HL-60/S4 treated with phorbol 12-myristate 13-acetate at 8.2 ng/mL for 4 days and 3 days (cell line): ENCODE measurements at regions not wholly inside any gene's neighbourhood (a gene's known extent, or its start where the extent isn't known, plus 50 kb on each side); places are given as distances from the start of the nearest gene placed in this dataset.

Source experiments
- in situ Hi-C: fragments of 300-500 bp; cut with MboI; formaldehyde crosslinking; loops from 2 replicates; pipeline ENCODE4 v1.15.0; 2022; ENCODE audit warnings: low sequenced_read_pairs

DNA sequence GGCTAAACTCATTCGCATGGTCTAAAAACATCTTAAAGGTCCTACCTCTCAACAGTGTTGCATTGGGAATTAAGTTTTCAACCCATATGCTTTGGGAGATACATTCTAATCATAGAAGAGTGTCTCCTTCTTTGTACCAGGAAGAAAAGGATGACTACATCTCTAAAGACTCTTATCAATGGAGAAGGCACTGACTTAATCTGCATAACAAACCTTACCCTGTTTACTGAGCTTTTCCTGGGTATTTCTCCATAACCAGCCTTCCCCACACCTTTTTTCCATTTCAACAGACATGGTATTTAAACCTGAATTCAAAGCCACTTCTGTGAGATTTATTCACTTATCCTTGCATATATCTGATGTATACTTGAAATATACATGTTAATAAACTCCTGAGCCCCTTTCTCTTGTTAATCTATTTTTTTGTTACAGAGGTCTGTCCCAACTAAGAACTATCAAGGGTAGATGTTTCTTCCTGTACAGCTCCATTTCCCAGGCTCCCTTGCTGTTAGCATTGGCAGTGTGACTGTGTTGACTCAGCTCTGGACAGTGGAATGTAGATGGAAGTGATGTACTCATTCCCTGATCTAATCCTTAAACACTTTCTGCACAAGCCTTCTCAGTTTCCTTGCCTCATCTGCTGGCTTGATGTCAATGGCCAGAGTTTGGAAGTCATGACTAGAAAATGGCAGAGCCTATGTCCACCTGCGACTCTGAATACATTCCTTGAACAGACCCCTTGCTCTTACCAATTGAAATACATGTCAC is 148.9 kb upstream of the CPEB2 start:
- in situ Hi-C loops = no loop called here

DNA sequence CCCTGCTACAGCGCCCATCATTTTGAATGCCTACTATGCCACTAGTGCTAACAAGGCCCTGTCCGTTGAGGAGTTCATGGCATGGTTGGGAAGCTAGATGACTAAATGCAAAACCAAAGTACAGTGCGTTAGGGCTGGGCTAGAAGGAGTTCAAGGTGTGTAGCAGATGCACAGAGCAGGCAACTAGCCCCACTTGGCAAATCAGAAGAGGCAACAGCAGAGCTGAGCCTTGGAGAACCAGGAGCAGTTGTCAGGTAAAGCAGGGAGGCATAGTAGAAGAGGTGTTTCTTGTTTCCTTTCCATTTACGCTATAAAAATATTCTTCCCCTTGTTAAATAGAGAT is 146.6 kb upstream of the CPEB2 start:
- in situ Hi-C loops = no loop called here

DNA sequence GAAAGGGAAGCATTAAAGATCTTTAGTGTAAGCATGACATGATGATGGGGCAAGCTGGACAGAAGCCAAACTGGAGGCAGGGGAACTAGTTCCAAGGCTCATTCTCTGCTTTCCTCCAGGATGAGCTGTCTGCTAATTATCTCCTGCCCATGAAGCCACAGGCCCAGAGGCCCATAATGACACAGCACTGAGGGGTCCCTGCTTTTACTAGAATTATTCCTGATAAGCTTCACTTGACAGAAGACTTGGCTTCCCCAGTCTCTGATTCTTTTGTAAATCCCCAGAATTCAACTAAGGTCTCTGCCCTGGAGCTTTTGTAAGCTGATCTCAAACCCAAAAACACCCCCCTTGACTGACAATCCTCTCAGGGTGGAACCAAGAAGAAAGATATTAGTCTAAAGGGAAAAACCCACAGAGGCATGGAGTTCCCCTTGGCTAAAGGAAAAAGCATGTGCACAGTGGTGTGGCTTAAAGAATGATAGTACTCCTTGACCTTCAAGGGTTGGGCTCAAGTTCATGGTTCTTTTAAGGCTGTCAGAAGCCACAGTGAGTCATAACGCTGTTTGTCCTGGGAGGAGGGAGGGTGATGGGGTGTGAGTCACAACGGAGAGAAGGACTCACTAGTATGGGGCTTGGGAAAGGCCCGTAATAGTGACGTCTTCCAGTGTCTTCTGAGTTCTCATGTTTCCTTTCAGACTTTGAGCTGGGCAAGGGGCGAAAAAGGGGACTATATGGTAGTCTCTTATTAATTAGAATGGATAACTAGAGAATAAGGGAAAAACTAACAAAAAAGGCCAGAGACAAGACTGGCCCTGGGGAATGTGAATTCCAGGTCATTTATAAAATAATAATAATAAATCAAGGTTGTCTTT is 146.0 kb upstream of the CPEB2 start:
- in situ Hi-C loops = no loop called here

DNA sequence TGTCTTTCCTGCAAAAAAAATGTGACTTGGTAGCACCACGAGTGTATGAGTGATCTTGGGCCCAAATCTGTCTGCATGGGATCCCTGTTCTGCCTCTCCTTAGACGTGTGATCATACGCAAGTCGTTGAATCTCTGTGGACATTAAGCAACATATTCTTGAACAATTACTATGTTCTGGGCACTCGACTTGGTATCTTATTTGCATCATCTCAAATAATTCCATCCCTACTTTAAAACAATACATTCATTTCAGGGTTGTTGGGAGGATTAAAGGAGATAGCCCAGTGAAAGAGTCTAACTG is 145.4 kb upstream of the CPEB2 start:
- in situ Hi-C loops = no loop called here

DNA sequence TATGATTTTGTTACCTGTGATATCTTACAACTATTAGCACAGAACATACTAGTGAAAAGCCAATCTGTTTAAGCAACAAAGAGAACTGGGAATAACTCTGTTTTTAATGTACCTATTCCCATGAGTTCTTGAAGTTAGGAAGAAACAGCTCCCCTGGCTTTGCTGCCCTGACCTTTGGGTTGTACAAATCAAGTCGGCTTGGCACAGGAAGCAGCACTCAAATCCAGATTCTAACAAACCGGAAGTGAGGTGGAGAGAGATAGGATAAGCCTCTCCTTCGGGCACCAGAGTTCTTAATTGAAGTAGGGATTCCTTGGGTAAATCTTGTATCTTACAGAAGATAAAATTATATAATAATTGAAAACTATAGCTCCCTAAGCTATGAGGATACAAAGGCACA is 144.8 kb upstream of the CPEB2 start:
- in situ Hi-C loops = no loop called here

DNA sequence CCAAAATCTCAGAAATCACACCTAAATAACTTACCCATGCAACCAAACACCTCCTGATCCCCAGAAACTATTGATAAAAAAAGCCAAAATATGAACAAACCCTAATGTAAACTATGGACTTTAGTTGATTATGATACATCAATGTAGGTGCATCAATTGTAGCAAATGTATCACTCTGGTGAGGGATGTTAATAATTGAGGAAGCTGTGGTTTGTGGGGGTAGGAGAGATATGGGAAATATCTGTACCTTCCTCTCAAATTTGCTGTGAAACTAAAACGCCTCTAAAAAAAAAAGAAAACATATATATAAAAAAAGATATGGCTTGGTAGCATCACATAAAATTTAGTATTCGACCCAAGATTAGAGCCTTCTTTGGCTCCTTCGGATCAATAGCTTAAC is 144.3 kb upstream of the CPEB2 start:
- in situ Hi-C loops = no loop called here

DNA sequence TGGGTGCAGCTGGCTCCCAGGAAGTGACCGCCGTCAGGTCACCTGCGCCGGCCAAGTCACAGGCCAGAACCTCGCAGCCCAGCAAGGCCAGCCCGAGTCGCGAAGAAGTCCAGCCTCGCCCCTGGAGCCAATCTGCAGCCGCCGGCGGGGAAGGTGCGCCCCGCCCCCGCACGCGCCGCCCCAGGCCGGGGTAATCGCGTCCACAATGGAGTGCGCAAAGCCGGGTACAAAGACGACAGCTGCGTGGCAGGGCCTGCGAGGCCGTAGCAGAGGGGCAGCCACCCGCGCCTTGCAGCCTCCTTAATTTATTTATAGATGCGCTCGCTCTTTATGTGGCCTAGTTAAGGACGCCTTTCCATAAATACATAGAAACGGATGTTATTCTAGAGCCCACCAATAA is 139.4 kb upstream of the CPEB2 start:
- in situ Hi-C loops = no loop called here

DNA sequence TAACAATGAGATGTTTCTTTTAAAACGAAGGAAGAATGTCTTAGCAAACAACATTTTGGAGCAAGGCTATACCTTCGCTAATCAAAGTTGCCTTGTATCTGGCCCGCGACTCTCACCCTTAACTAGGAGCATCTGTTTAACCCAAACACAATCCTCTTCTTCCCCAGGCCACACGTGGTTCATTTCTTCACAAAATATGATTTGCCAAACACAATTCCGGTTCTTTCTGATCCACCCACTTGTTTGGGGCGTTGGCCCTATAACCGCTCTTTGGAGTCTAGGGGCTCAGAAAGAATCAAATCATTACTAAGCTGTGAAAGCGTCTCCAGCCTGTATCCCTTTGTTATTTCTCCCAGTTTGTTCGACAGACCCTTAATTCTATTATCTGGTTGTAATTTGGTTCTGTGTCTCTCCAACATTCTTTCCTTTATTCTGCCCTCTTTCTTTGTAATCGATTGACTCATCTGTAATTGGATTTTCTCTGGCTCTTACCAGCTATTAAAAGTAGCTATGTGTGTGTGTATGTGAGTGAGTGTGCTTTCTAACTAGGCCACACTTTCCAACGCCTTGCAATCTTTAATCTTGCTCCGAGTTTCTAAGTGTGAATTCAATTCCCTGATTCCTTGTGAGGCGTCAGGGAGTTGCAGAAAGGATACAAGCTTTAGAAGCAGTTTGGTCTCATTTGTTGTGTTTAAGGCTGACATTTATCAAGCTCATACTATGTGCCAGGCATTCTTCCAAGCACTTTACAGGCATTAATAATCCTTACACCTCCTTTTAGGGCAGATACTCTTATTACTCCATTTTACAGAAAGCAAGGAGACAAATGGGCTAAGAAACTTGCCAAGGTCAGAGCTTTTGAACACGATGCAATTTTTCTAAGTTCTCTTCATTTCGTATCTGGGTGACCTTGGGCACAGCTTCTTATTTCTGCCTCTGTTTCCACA is 138.6 kb upstream of the CPEB2 start:
- in situ Hi-C loops = no loop called here

DNA sequence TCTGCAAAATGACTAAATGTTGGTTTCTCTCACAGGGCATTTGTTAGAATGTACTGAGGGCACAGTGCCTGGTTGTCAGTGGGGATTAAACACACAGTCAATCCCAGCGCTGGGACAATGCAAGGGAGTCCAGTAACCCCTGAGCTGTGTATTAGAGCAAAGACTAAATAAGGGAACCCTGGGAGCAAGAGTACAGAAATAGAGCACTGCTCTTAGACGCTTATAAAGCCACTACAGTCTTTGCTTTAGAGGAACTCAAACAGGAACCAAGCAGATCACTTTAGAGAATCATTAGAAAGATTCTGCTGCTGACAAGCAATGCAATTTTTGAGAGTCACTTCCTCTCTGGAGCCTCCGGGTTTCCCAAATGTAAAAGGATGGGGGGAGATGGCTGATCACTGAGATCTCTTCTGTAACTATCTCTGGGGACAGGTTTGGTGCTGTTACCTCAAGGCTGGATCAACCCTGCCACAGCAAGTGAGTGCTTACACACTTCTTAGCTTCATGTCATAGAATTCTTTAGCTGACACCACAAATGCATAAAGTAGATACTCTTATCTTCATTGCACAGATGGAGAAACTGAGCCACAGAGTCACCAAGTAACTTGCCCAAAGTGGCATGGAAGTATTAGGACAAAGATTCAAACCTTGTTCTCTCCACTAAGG is 137.8 kb upstream of the CPEB2 start:
- in situ Hi-C loops = no loop called here

DNA sequence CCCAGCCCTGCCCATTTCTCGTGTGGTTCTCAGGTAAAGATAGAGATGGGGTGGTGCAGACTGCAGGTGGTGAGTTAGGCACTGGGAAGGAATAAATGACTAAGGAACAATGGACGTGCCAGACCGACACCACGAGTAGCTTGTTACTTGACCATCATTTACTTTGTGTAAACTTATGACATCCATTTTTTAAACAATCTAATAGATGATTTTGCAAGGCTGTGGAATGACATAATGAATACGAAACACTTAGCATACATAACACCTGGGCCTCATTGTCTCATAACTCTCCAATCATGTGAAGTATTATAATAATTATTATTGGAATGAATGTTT is 137.3 kb upstream of the CPEB2 start:
- in situ Hi-C loops = no loop called here

DNA sequence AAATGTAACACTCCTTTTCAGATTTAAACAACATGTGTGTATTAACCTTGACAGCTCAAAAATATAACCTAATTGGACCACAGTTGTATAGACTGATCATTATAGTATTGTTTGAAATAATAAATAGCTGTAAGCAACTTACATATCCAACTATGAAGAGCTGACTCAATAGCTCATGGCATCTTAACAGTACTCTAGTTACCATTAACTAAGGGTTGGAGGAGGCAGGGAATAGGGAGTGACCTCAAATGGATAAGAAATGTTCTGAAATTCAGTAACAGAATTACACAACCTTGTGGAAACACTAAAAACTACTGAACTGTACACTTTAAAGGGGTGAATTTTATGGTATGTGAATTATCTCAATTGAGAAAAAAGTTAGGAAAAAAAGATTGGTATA is 136.5 kb upstream of the CPEB2 start:
- in situ Hi-C loops = no loop called here

DNA sequence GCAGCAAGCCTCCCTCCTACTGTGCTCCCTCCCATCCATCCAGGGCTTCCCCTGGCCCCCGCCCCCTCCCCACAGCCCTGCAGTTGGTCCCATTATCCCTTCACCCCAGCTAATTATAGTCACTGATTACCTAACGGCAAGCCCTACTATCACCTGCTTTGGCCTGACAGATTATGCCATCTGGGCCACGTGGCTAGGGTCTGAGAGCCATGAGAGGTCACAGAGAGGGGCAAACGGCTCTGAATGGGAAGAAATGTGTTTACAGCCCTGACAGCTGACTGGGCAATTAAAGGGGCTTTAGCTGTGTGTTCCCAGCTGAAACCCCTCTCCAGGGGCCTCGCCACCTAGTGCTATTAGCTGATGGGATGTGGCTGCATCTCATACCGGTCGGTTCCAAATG is 134.4 kb upstream of the CPEB2 start:
- in situ Hi-C loops = no loop called here

DNA sequence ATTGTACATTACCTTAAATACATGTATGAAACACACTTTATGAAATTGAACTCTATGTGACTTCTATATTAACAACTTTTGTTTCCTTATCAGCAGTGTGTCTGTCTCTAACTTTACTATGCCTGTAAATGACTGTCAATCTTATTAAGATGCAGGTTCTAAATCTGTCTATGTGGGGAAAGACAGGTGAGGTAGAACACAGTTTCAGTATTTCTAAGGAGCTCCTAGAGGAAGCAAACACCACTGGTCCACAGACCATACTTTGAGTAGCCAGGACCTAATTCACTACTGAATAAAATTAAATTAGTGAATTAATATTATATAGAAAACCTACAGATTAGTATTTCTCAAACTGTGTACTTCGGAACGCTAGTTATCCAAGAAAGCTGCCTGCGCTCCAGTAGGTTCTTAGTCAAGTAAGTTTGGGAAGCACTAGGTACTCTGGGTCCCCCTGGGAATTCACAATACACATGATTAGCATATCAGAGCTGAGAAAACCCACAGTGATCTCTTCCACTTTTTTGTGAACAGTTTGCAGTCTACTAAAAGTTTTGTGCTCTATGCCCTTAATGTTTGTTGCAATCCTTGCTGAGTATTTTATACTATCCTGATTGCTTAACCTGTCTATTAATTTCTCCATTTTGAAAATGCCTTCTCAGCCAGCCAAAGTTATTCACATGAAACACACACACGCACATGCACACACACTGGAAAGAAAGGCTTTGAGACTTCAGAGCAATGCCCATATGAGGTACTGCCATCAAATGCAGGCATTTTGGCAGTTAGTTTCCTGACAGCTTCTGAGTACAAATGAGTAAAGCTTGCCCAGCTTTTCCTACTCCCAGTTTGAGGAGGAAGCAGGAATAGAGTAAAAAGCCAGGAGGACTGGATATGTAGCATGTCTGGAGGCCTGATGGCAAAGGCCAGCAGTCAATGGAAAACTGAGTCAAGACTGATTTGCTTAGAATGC is 133.6 kb upstream of the CPEB2 start:
- in situ Hi-C loops = no loop called here

DNA sequence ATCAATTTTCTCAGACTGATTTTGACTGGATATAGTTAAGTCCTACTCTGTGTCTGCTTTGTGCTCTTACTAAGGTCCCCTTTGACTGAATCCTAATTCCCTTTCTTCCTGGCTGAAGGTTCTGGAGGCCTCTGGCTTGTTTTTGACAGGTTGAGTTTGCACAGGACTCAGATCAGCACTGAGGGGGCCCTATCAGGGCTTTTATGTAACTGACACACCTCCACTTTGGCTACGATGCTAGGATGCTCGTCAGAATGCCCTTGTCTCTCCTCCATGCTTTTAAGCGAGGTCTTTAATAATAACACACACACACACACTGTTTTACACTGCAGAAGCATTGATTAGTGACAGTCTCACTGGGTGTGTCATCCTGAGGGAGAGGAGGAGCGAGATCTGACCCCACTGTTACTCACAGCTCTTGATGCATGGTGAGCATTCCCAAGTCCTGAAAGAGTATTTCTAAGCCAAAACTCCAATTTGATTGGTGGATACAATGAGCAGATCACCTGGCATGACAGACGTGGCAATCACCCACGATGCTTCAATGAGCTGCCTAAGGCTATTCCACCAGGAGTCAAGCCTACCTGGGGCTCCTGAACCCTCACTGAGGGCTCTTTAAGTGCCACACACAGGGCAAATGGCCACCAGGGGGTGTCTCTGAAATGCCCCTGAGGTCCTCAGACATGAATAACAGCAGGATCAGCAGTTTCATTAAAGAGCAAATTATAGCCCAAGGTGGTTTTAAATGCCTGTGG is 130.4 kb upstream of the CPEB2 start:
- in situ Hi-C loops = no loop called here

DNA sequence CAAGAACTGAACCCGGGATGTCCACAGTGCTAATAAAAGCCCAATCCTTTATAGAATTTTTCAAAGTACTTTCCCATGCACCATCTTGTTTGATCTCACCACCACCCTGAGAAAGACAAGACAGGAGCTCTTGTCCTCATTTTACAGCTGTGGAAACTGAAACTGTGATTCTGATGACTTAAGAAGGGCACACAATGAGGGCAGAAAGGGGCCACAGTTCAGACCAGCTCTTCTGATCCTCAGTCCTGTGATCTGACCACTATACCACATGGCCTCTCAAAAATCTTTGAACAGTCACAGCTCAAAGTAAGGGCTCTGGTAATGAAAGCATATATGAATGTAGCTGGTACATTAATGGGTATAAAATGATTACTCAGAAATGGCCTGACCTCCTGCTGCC is 127.3 kb upstream of the CPEB2 start:
- in situ Hi-C loops = no loop called here

DNA sequence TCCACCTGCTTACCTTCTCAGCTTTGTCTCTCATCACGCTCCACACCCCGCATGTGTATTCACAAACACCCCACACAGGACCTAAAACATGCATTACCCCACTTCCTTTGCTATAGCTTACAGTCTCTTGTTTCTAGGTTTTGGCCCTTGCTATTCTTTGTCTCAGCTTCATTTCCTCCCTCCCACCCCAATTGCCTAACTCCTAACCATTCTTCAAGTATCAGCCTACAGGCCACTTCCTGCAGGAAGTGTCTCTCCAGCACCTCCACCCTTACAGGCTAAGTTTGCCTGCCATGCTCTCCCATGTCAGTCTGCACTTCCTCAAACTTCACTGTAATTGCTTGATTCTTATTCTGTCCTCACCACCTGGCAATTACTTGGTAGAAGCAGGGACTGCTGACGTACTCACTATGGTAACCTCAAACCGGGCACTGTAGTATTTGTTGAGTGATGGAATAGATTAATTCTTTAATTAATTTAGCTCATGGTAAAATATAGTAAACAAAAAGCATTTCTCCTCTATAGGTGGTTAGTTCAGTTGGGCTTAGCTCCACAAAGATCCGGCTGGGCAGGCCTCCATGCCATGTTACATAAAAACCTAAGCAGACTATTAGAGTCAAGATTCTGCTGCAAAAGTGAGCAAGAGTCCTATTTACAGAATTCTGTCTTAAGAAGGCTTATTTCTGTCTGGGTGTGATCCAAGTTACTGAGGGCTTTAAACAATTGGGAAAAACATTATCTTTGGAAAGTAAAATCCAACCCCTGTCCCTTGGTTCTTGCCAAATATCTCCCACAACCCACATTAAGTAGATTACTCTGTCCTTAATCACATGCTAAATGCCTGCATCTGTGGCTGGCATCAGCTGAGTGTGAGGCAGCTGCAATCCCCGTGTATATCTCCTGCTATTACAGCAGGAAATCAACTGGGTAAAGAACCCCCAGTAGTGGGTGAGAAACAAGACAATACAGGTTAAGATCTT is 124.7 kb upstream of the CPEB2 start:
- in situ Hi-C loops = no loop called here

DNA sequence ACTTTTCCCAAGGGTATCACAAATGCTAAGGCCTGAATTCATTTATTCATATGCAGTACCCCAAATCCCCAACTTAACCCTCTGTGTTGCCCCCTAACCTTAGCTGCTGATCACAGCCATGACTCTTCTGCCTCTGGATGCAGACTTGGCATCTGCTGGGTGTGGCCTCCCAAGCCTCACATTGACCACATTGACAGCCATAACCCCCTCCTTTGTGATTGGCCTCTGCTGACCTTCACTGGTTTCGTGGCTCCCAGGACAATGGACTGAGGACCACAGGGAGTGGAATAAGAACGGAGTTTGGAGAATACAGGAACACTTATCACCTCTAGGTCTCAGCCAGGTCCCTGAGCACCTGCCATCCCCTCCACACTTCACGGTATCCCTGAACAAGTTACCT is 123.6 kb upstream of the CPEB2 start:
- in situ Hi-C loops = no loop called here

DNA sequence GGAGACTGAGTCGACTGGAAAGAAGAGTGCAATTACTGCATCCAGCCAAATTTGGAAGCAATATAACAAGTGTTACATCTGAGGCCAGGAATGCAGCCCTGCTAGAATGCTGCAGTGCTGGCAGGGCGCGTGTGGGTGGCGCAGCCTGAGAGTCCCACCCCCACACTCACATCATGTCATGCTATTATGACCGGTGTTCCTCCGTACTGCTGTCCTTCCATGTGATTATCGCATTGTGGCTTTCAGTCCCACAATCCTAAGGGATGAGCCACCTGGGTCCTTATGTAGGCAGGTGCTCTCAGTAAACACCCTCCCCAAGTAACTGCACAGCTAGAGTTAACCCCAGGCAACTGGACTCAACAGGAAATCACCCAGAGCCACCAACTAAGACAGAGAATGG is 122.6 kb upstream of the CPEB2 start:
- in situ Hi-C loops = loop anchor here (10.0 kb wide), 1 partner anchor 125 kb away; the partner anchor contains the start of gene CPEB2
